LNCaP clone FGC (cell line): ENCODE measurements at regions not wholly inside any gene's neighbourhood (a gene's known extent, or its start where the extent isn't known, plus 50 kb on each side); places are given as distances from the start of the nearest gene placed in this dataset.

Experiments
- DNase-seq: peaks from one replicate; pipeline ENCODE4 v3.0.0-alpha.2; 2011; ENCODE audit warnings: low read depth
- H3K4me3 ChIP-seq: 2 replicates; pipeline ENCODE4 v1.5.1; 2011; ENCODE audit warnings: mild to moderate bottlenecking, low read depth, low read length, control low read depth
- TF ChIP-seq, protein P1 (sequence below): IDR thresholded peaks from 2 replicates; pipeline ENCODE4 v1.5.1; 2012; ENCODE audit warnings: mild to moderate bottlenecking; ENCODE audit not compliant: control insufficient read depth, insufficient read depth; ENCODE audit errors: extremely low read depth

DNA sequence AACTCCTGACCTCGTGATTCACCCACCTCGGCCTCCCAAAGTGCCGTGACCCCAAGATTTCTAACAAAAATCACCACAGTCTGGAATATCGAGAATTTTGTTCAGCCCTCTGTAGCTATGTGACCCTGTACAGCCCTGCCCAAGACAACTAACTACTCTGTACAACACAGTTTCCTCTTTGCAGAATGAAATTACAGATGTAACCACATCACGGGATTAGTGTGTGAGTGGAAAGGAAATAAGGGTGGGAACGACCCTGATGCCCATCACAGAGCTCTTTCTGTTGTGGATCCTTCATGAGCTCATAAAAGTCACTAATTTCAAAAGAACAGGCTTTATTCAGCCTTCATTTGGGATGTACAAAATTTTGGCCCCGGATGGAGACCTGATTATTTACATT, 50.5 kb upstream of the KRR1 start:
- TF ChIP-seq, protein P1, sequence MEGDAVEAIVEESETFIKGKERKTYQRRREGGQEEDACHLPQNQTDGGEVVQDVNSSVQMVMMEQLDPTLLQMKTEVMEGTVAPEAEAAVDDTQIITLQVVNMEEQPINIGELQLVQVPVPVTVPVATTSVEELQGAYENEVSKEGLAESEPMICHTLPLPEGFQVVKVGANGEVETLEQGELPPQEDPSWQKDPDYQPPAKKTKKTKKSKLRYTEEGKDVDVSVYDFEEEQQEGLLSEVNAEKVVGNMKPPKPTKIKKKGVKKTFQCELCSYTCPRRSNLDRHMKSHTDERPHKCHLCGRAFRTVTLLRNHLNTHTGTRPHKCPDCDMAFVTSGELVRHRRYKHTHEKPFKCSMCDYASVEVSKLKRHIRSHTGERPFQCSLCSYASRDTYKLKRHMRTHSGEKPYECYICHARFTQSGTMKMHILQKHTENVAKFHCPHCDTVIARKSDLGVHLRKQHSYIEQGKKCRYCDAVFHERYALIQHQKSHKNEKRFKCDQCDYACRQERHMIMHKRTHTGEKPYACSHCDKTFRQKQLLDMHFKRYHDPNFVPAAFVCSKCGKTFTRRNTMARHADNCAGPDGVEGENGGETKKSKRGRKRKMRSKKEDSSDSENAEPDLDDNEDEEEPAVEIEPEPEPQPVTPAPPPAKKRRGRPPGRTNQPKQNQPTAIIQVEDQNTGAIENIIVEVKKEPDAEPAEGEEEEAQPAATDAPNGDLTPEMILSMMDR, result no peak
- no peak overlapping the region for H3K4me3 ChIP-seq
- DNase-seq, result no peak
